Endothelial cell of umbilical vein (primary cell): ENCODE measurements at regions not wholly inside any gene's neighbourhood (a gene's known extent, or its start where the extent isn't known, plus 50 kb on each side); places are given as distances from the start of the nearest gene placed in this dataset.
"Not testable (repeated sequence)": the region's sequence is repeated elsewhere in the genome, so short reads cannot be mapped to it uniquely, and the experiment has no call there.

Experiments used
- CTCF ChIP-seq, 2 donors: IDR thresholded peaks; 1 replicate in 1 of 2; 2 replicates in 1 of 2; pipeline ENCODE4 v1.5.1; 2011; ENCODE audit warnings: low read length in 2 of 2, mild to moderate bottlenecking in 2 of 2, moderate library complexity in 2 of 2, control low read depth in 1 of 2, inconsistent platforms in 1 of 2, low read depth in 1 of 2; ENCODE audit not compliant: insufficient read depth in 1 of 2; ENCODE audit errors: extremely low read depth in 1 of 2
- EZH2 ChIP-seq: IDR thresholded peaks from 2 replicates; pipeline ENCODE4 v1.6.1; 2012; ENCODE audit warnings: borderline replicate concordance, low read depth, mild to moderate bottlenecking, moderate library complexity, low read length, inconsistent platforms; ENCODE audit not compliant: severe bottlenecking
- FOS ChIP-seq: IDR thresholded peaks from 2 replicates; pipeline ENCODE4 v1.6.1; 2011; ENCODE audit warnings: mild to moderate bottlenecking, low read length, moderate library complexity, borderline replicate concordance; ENCODE audit not compliant: insufficient read depth
- JUN ChIP-seq: IDR thresholded peaks from 2 replicates; pipeline ENCODE4 v1.6.1; 2011; ENCODE audit warnings: borderline replicate concordance, low read depth; ENCODE audit not compliant: insufficient read length, insufficient read depth
- POLR2A ChIP-seq: IDR thresholded peaks from 2 replicates; pipeline ENCODE4 v1.6.1; 2012; ENCODE audit warnings: low read depth, mild to moderate bottlenecking, control low read depth, low read length
- POLR2AphosphoS5 ChIP-seq: IDR thresholded peaks from 2 replicates; pipeline ENCODE4 v1.6.1; 2012; ENCODE audit warnings: low read depth, mild to moderate bottlenecking, control low read depth, low read length, moderate library complexity; ENCODE audit not compliant: insufficient read depth

- not testable (repeated sequence) for TF ChIP-seq POLR2A, POLR2AphosphoS5, EZH2, FOS, JUN
- peak in 1 of 2 donors; percentile 3 for TF ChIP-seq CTCF (IDR thresholded peaks at IDR 0.05; ENCODE audit: extremely low read depth in 1 of 2, insufficient read depth in 1 of 2, low read depth in 1 of 2, low read length in 2 of 2)
Measured at GRCh38 chr9:40970340-40970739, 158.1 kb downstream of the FOXD4L6 start.
